Activated T-helper 1 cell treated with anti-CD3 and anti-CD28 coated beads, Interleukin-2, amount 50 U/mL, for 16 hours (primary cell): ENCODE measurements at regions not wholly inside any gene's neighbourhood (a gene's known extent, or its start where the extent isn't known, plus 50 kb on each side); places are given as distances from the start of the nearest gene placed in this dataset.

ENCODE experiments used
- DNase-seq, 2 donors: peaks; one replicate each; pipeline ENCODE4 v3.0.0-alpha.2; 2020; ENCODE audit warnings: low read depth in 1 of 2, low spot score in 1 of 2

- no peak for DNase-seq
Observed at GRCh38 chr4:188804861-188805260, 665.6 kb downstream of the TRIML1 start.

- DNase-seq = no peak
Observed at GRCh38 chr4:188811121-188811520, 671.9 kb downstream of the TRIML1 start.

GRCh38 chr4:188812644-188813043 is 673.4 kb downstream of the TRIML1 start:
- no peak for DNase-seq

GRCh38 chr4:188818300-188818699 is 679.1 kb downstream of the TRIML1 start:
- no peak for DNase-seq

- no peak for DNase-seq
Observed at GRCh38 chr4:188819233-188819632, 680.0 kb downstream of the TRIML1 start.

- no peak for DNase-seq
Observed at GRCh38 chr4:188821500-188821899, 682.3 kb downstream of the TRIML1 start.

GRCh38 chr4:188822698-188823097 is 683.5 kb downstream of the TRIML1 start:
- no peak for DNase-seq

GRCh38 chr4:188824553-188824952 is 685.3 kb downstream of the TRIML1 start:
- DNase-seq = no peak

GRCh38 chr4:188826393-188826792 is 687.2 kb downstream of the TRIML1 start:
- DNase-seq = no peak

- DNase-seq = no peak
Observed at GRCh38 chr4:188839704-188840103, 700.5 kb downstream of the TRIML1 start.

- no peak for DNase-seq
Observed at GRCh38 chr4:188841523-188841922, 702.3 kb downstream of the TRIML1 start.

- no peak for DNase-seq
Observed at GRCh38 chr4:188854436-188854835, 715.2 kb downstream of the TRIML1 start.

GRCh38 chr4:188858696-188859095 is 719.5 kb downstream of the TRIML1 start:
- DNase-seq = no peak

- DNase-seq = no peak
Observed at GRCh38 chr4:188864741-188865140, 725.5 kb downstream of the TRIML1 start.

GRCh38 chr4:188867796-188868195 is 728.6 kb downstream of the TRIML1 start:
- DNase-seq = no peak

- DNase-seq = no peak
Observed at GRCh38 chr4:188869581-188869980, 730.3 kb downstream of the TRIML1 start.

- DNase-seq = no peak
Observed at GRCh38 chr4:188872809-188873208, 733.6 kb downstream of the TRIML1 start.

- DNase-seq = no peak
Observed at GRCh38 chr4:188876881-188877280, 737.6 kb downstream of the TRIML1 start.

- DNase-seq = no peak
Observed at GRCh38 chr4:188879598-188879997, 740.4 kb downstream of the TRIML1 start.

GRCh38 chr4:188887905-188888304 is 748.7 kb downstream of the TRIML1 start:
- no peak for DNase-seq

- DNase-seq = no peak
Observed at GRCh38 chr4:188892837-188893236, 753.6 kb downstream of the TRIML1 start.

- DNase-seq = no peak
Observed at GRCh38 chr4:188903986-188904385, 764.7 kb downstream of the TRIML1 start.

- DNase-seq = no peak
Observed at GRCh38 chr4:188904617-188905016, 765.4 kb downstream of the TRIML1 start.

- DNase-seq = no peak
Observed at GRCh38 chr4:188905248-188905647, 766.0 kb downstream of the TRIML1 start.
